MG63 (cell line): ENCODE measurements at regions not wholly inside any gene's neighbourhood (a gene's known extent, or its start where the extent isn't known, plus 50 kb on each side); places are given as distances from the start of the nearest gene placed in this dataset.

ENCODE experiments used
- DNase-seq: peaks from one replicate; pipeline ENCODE4 v3.0.0-alpha.2; 2020
- H3K27me3 ChIP-seq: fragments of 250-450 bp; sonication (Bioruptor Pico); 2 replicates; pipeline ENCODE4 v1.5.1; 2020; ENCODE audit warnings: mild to moderate bottlenecking, moderate library complexity
- H3K36me3 ChIP-seq: fragments of 250-450 bp; sonication (Bioruptor Pico); 2 replicates; pipeline ENCODE4 v1.5.1; 2020; ENCODE audit warnings: mild to moderate bottlenecking, moderate library complexity
- H3K4me3 ChIP-seq: fragments of 250-450 bp; sonication (Bioruptor Pico); 2 replicates; pipeline ENCODE4 v1.5.1; 2020; ENCODE audit warnings: mild to moderate bottlenecking, moderate library complexity
- H3K9me3 ChIP-seq: fragments of 250-450 bp; sonication (Bioruptor Pico); 2 replicates; pipeline ENCODE4 v1.5.1; 2020; ENCODE audit warnings: mild to moderate bottlenecking, moderate library complexity

DNA sequence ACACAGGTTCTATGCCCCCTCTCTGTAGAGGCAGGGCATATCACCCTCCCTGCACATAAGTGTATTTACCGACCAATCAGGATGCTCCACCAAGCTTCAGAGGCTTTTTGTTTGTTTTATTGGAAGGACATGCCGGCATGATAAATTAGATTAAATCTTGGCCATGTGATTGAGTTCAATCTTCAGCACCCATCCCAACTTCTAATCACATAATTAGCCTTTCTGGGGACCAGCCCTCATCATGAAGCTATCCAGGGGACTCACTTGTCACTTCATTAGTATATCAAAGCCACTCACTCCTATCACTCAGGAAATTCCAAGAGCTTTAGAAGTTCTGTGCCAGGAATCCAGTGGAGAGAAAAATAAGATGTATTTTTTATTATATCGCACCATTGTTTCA is 158.6 kb upstream of the SYT4 start:
- no peaks in the 10 kb centered on the region for H3K9me3 ChIP-seq
- no peak for DNase-seq
- no peaks in the 10 kb centered on the region for H3K27me3 ChIP-seq
- H3K36me3 ChIP-seq: no peaks in the 10 kb centered on the region
- no peak overlapping the region for H3K4me3 ChIP-seq

GRCh38 chr18:43442131-43442530 is 164.8 kb upstream of the SYT4 start:
- no peaks in the 10 kb centered on the region for H3K9me3 ChIP-seq
- no peak for DNase-seq
- no peaks in the 10 kb centered on the region for H3K36me3 ChIP-seq
- H3K4me3 ChIP-seq: no peak overlapping the region
- no peaks in the 10 kb centered on the region for H3K27me3 ChIP-seq

- H3K9me3 ChIP-seq: no peaks in the 10 kb centered on the region
- no peak for DNase-seq
Observed at GRCh38 chr18:43442571-43442970, 165.3 kb upstream of the SYT4 start.

DNA sequence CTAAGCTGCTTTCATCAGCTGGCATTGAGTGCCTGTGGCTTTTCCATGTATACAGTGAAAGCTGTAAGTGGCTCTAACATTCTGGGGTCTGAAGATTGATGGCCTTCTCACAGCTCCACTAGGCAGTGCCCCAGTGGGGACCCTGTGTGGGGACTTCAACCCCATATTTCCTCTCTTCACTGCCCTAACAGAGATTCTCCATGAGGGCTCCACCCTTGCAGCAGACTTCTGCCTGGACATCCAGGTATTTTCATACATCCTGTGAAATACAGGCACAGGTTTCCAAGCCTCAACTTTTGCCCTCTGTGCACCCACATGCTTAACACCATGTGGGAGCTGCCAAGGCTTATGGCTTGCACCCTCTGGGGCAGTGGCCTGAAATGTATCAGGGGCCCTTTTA is 188.2 kb upstream of the SYT4 start:
- H3K9me3 ChIP-seq: 0 out of 2 replicates have a peak, but pooled peaks cover 4% of the 10 kb centered on the region
- no peaks in the 10 kb centered on the region for H3K36me3 ChIP-seq
- H3K27me3 ChIP-seq: no peaks in the 10 kb centered on the region
- no peak overlapping the region for H3K4me3 ChIP-seq
- no peak for DNase-seq

More at GRCh38 chr18:43442571-43442970, 165.3 kb upstream of the SYT4 start:
- no peak overlapping the region for H3K4me3 ChIP-seq
- no peaks in the 10 kb centered on the region for H3K27me3 ChIP-seq
- H3K36me3 ChIP-seq: no peaks in the 10 kb centered on the region

DNA sequence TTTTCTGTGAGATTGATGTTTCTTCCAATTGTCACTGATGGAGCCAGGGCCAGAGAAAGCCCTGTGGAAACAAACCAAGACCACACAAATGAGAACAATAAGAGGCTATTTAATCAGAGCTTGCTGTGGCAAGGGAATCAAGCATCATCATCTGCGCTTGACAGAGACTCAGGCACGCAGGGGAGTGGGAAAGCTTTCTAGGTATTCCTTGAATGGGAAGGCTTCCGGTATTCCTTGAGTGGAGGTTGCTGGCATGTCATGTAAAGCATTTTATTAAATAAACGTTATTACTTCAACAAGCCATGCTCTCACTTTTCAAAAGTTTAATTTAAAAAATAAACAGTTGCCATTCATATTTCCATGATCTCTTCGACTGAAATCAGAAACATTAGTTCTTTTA is 194.6 kb upstream of the SYT4 start:
- no peaks in the 10 kb centered on the region for H3K36me3 ChIP-seq
- H3K4me3 ChIP-seq: no peak overlapping the region
- no peaks in the 10 kb centered on the region for H3K27me3 ChIP-seq
- H3K9me3 ChIP-seq: no peaks in the 10 kb centered on the region
- DNase-seq: no peak

DNA sequence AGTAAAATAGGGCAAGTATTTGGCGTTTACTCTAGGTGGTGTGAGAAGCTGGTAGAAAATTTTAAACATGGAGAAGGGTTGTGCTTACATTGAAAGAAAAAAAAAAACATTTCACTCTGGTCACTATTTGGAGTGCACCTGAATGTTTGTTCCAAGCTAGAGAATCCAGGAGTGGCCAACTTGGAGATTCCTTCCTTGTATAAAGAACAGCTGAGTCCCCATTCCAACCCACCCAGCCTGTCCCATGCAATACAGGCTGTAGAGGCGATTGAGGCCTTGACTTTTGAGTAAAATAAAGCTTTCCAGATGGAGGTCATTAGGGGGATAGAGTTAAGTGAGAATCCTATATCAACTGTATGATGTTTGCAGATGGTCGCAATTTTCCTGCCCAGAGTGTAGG is 203.8 kb upstream of the SYT4 start:
- no peaks in the 10 kb centered on the region for H3K36me3 ChIP-seq
- no peaks in the 10 kb centered on the region for H3K27me3 ChIP-seq
- H3K4me3 ChIP-seq: no peak overlapping the region
- no peak for DNase-seq
- no peaks in the 10 kb centered on the region for H3K9me3 ChIP-seq

DNA sequence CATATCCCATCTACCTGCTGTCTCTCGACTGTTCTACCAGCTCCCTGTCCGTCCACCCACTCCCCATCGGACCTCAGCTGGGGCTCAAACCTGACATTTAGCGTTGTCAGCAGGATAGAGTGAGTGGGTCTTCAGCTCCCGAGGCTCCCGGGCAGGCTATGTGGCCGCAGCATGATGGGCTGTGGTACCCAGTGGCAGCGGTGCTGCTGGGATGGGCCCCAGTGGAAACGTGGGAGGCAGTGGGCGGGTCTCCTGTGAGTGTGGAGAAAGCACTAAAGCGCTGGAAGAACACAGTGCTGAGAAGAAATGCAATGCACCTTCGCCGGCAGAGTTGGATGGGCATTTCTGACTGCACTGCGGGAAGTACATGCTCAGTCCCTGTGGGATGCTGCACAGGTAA is 204.8 kb upstream of the SYT4 start:
- no peaks in the 10 kb centered on the region for H3K27me3 ChIP-seq
- no peak for DNase-seq
- no peaks in the 10 kb centered on the region for H3K9me3 ChIP-seq
- no peak overlapping the region for H3K4me3 ChIP-seq
- no peaks in the 10 kb centered on the region for H3K36me3 ChIP-seq

GRCh38 chr18:43482600-43482999 is 205.3 kb upstream of the SYT4 start:
- Histone ChIP-seq H3K27me3 (no peaks in the 10 kb centered on the region), H3K36me3 (no peaks in the 10 kb centered on the region), H3K4me3 (no peak overlapping the region), H3K9me3 (no peaks in the 10 kb centered on the region)
- no peak for DNase-seq

GRCh38 chr18:43484710-43485109 is 207.4 kb upstream of the SYT4 start:
- no peaks in the 10 kb centered on the region for H3K27me3 ChIP-seq
- DNase-seq: no peak

GRCh38 chr18:43485545-43485963 is 208.3 kb upstream of the SYT4 start:
- no peak overlapping the region for H3K4me3 ChIP-seq

More at GRCh38 chr18:43484710-43485109, 207.4 kb upstream of the SYT4 start:
- H3K9me3 ChIP-seq: no peaks in the 10 kb centered on the region
- no peak overlapping the region for H3K4me3 ChIP-seq
- H3K36me3 ChIP-seq: no peaks in the 10 kb centered on the region

DNA sequence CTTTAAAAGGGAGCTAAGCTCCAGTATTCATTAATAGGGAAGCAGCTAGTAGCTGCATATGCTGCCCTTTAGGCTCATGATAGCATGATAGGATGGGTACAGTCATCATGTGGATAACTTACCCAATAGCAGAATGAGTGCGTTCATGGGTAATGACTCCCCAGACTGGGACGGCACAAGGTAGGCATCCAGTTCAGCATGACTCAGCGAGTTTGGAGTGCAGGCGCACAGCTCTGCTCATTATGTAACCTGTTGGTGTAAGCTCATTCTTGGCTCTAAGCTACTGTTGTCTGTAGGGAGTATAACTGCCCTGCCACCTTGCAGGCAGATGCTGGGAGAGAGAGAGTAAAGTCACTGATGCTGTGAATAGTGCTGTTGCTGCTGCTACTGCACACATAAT is 209.2 kb upstream of the SYT4 start:
- Histone ChIP-seq H3K27me3 (no peaks in the 10 kb centered on the region), H3K36me3 (no peaks in the 10 kb centered on the region), H3K9me3 (no peaks in the 10 kb centered on the region), H3K4me3 (no peak overlapping the region)
- peak; percentile 2 for DNase-seq

More at GRCh38 chr18:43485545-43485963, 208.3 kb upstream of the SYT4 start:
- Histone ChIP-seq H3K9me3 (no peaks in the 10 kb centered on the region), H3K36me3 (no peaks in the 10 kb centered on the region), H3K27me3 (no peaks in the 10 kb centered on the region)
- DNase-seq: no peak

DNA sequence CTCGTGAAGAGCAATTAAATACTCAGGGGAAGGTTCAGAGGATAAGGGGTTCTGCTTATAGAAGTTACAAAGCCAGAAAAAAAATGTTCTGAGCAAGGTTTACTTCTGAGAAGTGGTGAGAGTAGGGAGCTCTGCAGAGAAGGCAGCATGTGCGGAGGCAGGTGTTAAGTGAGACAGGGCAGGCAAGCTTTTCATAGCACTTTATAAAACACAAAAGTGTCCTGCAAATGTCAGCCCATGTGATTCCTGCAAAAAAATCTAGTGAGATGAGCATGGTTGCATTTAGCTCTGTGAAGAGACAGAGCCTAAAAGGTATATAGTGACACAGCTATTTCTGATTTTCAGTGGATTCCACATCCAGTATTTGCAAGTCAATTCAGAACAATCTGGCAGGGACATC is 223.8 kb upstream of the SYT4 start:
- Histone ChIP-seq H3K9me3 (no peaks in the 10 kb centered on the region), H3K36me3 (no peaks in the 10 kb centered on the region), H3K4me3 (no peak overlapping the region), H3K27me3 (no peaks in the 10 kb centered on the region)
- DNase-seq: no peak

DNA sequence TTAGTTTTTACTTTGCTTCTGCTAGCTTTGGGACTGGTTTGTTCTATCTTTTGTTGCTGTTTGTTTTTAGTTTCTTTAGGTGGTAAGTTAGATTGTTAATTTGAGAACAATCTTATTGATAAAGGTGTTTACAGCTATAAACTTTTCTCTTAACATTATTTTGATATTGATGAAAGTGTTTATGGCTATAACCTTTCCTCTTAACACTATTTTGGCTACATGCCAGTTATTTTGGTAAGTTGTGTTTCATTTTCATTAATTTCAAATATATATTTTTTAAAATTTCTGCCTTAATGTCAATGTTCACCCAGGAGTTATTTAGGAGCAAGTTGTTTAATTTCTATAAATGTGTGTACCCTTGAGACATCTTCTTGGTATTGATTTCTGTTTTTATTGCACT is 229.6 kb upstream of the SYT4 start:
- Histone ChIP-seq H3K36me3 (no peaks in the 10 kb centered on the region), H3K9me3 (peaks cover 8% of the 10 kb centered on the region; the same call in 1 of the 2 replicates), H3K27me3 (no peaks in the 10 kb centered on the region), H3K4me3 (no peak overlapping the region)
- DNase-seq: no peak

DNA sequence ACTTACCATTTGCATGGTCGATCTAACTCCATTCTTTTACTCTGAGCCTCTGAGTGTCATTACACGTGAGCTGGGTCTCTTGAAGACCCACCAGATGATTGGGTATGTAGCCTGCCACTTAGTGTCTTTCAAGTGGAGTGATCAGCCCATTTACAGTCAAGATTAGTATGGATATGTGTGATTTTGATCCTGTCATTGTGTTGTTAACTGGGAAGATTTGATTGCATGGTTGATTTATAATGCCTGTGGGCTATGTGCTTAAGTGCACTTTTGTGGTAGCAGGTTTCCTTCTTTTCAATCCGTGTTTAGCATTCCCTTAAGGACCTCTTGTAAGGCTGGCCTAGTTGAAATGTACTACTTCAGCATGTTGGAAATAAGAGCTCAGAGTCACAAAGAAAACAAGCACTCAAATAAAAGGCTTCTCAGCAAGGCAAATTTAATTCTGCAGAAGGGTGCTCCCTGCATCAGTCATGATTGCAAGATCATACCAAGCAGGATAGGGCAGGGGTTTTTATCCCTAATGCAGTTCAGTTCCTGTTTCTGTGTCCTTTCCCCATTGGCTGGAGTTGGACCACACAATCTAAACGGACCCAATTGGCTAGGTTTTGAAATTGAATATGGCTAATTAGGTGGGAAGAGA is 230.7 kb upstream of the SYT4 start:
- DNase-seq: no peak
- Histone ChIP-seq H3K27me3 (no peaks in the 10 kb centered on the region), H3K9me3 (peaks cover 8% of the 10 kb centered on the region; the same call in 1 of the 2 replicates), H3K36me3 (no peaks in the 10 kb centered on the region), H3K4me3 (no peak overlapping the region)

GRCh38 chr18:43514747-43515146 is 237.5 kb upstream of the SYT4 start:
- no peaks in the 10 kb centered on the region for H3K9me3 ChIP-seq
- DNase-seq: no peak
- H3K27me3 ChIP-seq: no peaks in the 10 kb centered on the region
- no peak overlapping the region for H3K4me3 ChIP-seq
- no peaks in the 10 kb centered on the region for H3K36me3 ChIP-seq

GRCh38 chr18:43515481-43515880 is 238.2 kb upstream of the SYT4 start:
- Histone ChIP-seq H3K4me3 (no peak overlapping the region), H3K9me3 (no peaks in the 10 kb centered on the region), H3K27me3 (no peaks in the 10 kb centered on the region), H3K36me3 (no peaks in the 10 kb centered on the region)
- no peak for DNase-seq

DNA sequence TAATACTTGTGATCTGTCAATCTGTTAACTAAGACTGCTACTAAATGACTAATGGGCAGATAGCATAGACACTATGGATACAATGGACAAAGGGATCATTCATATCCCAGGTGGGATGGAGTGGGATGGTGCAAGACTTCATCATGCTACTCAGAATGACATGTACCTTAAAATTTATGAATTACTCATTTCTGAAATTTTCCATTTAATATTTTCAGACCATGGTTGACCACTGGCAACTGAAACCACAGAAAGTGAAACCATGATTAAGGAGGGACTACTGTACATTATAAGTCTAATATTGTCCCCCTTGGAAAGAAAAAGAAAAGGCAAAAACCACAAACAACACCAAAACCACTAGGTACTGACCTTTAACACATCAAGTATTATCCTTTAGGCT is 247.0 kb upstream of the SYT4 start:
- H3K4me3 ChIP-seq: no peak overlapping the region
- no peaks in the 10 kb centered on the region for H3K9me3 ChIP-seq
- H3K27me3 ChIP-seq: no peaks in the 10 kb centered on the region
- H3K36me3 ChIP-seq: no peaks in the 10 kb centered on the region
- no peak for DNase-seq

- Histone ChIP-seq H3K36me3 (no peaks in the 10 kb centered on the region), H3K27me3 (no peaks in the 10 kb centered on the region), H3K4me3 (no peak overlapping the region), H3K9me3 (no peaks in the 10 kb centered on the region)
- peak; percentile 11 for DNase-seq
Observed at GRCh38 chr18:43525169-43525568, 247.9 kb upstream of the SYT4 start.
